ENCODE measurements at regions not wholly inside any gene's neighbourhood (a gene's known extent, or its start where the extent isn't known, plus 50 kb on each side); places are given as distances from the start of the nearest gene placed in this dataset.

GRCh38 chr1:239322369-239322768 lies 64.0 kb upstream of the CHRM3 start:
- DNase-seq (ENCODE audit: low spot score), result no peak
- Mint-ChIP-seq H3K9me3 (no peaks in the 10 kb centered on the region), H3K4me1 (ENCODE audit: low read depth) (no peaks in the 10 kb centered on the region), H3K4me3 (no peak overlapping the region), H3K27me3 (ENCODE audit: insufficient read depth) (no peaks in the 10 kb centered on the region), H3K27ac (no peak overlapping the region), H3K36me3 (ENCODE audit: low read depth) (no peaks in the 10 kb centered on the region)
- intact Hi-C loops (cut with micrococcal nuclease), result no loop called here

- Mint-ChIP-seq H3K9me3 (no peaks in the 10 kb centered on the region), H3K27ac (no peak overlapping the region), H3K4me1 (ENCODE audit: low read depth) (no peaks in the 10 kb centered on the region), H3K27me3 (ENCODE audit: insufficient read depth) (no peaks in the 10 kb centered on the region), H3K36me3 (ENCODE audit: low read depth) (no peaks in the 10 kb centered on the region), H3K4me3 (no peak overlapping the region)
- no peak for DNase-seq (ENCODE audit: low spot score)
- intact Hi-C loops (cut with micrococcal nuclease), result no loop called here
These were observed 64.5 kb upstream of the CHRM3 start for GRCh38 chr1:239321877-239322276.

- Mint-ChIP-seq H3K4me3 (no peak overlapping the region), H3K27me3 (ENCODE audit: insufficient read depth) (no peaks in the 10 kb centered on the region), H3K4me1 (ENCODE audit: low read depth) (no peaks in the 10 kb centered on the region), H3K9me3 (no peaks in the 10 kb centered on the region), H3K27ac (no peak overlapping the region), H3K36me3 (ENCODE audit: low read depth) (no peaks in the 10 kb centered on the region)
- no peak for DNase-seq (ENCODE audit: low spot score)
- intact Hi-C loops (cut with micrococcal nuclease), result no loop called here
These were observed 68.4 kb upstream of the CHRM3 start for GRCh38 chr1:239317948-239318347.

GRCh38 chr1:239315631-239316217 lies 70.6 kb upstream of the CHRM3 start:
- no peaks in the 10 kb centered on the region for H3K36me3 Mint-ChIP-seq (ENCODE audit: low read depth)

GRCh38 chr1:239311331-239311730 lies 75.0 kb upstream of the CHRM3 start:
- no peak overlapping the region for H3K27ac Mint-ChIP-seq
- DNase-seq (ENCODE audit: low spot score), result no peak
- no peaks in the 10 kb centered on the region for H3K9me3 Mint-ChIP-seq
- intact Hi-C loops (cut with micrococcal nuclease), result no loop called here
- H3K4me1 Mint-ChIP-seq (ENCODE audit: low read depth), result no peaks in the 10 kb centered on the region
- no peak overlapping the region for H3K4me3 Mint-ChIP-seq
- no peaks in the 10 kb centered on the region for H3K27me3 Mint-ChIP-seq (ENCODE audit: insufficient read depth)
- H3K36me3 Mint-ChIP-seq (ENCODE audit: low read depth), result no peaks in the 10 kb centered on the region

More at GRCh38 chr1:239315631-239316217, 70.6 kb upstream of the CHRM3 start:
- Mint-ChIP-seq H3K4me3 (no peak overlapping the region), H3K27me3 (ENCODE audit: insufficient read depth) (no peaks in the 10 kb centered on the region), H3K4me1 (ENCODE audit: low read depth) (no peaks in the 10 kb centered on the region), H3K27ac (no peak overlapping the region), H3K9me3 (no peaks in the 10 kb centered on the region)
- intact Hi-C loops (cut with micrococcal nuclease), result no loop called here
- DNase-seq (ENCODE audit: low spot score), result no peak

GRCh38 chr1:239308701-239309333 lies 77.6 kb upstream of the CHRM3 start:
- Mint-ChIP-seq H3K9me3 (no peaks in the 10 kb centered on the region), H3K27ac (no peak overlapping the region), H3K4me3 (no peak overlapping the region), H3K27me3 (ENCODE audit: insufficient read depth) (no peaks in the 10 kb centered on the region), H3K4me1 (ENCODE audit: low read depth) (no peaks in the 10 kb centered on the region), H3K36me3 (ENCODE audit: low read depth) (no peaks in the 10 kb centered on the region)
- DNase-seq (ENCODE audit: low spot score), result no peak
- intact Hi-C loops (cut with micrococcal nuclease), result loop anchor here (1.0 kb wide), 1 partner anchor 589 kb away; no protein-coding TSS in a partner anchor

GRCh38 chr1:239307886-239308285 lies 78.5 kb upstream of the CHRM3 start:
- Mint-ChIP-seq H3K4me3 (no peak overlapping the region), H3K27me3 (ENCODE audit: insufficient read depth) (no peaks in the 10 kb centered on the region), H3K9me3 (no peaks in the 10 kb centered on the region), H3K4me1 (ENCODE audit: low read depth) (no peaks in the 10 kb centered on the region), H3K27ac (no peak overlapping the region), H3K36me3 (ENCODE audit: low read depth) (no peaks in the 10 kb centered on the region)
- no peak for DNase-seq (ENCODE audit: low spot score)
- intact Hi-C loops (cut with micrococcal nuclease), result loop anchor here (1.0 kb wide), 1 partner anchor 590 kb away; no protein-coding TSS in a partner anchor

GRCh38 chr1:239306426-239306825 lies 79.9 kb upstream of the CHRM3 start:
- intact Hi-C loops (cut with micrococcal nuclease), result no loop called here
- no peaks in the 10 kb centered on the region for H3K27me3 Mint-ChIP-seq (ENCODE audit: insufficient read depth)

GRCh38 chr1:239303289-239303688 lies 83.1 kb upstream of the CHRM3 start:
- no peaks in the 10 kb centered on the region for H3K4me1 Mint-ChIP-seq (ENCODE audit: low read depth)
- H3K4me3 Mint-ChIP-seq, result no peak overlapping the region
- H3K27me3 Mint-ChIP-seq (ENCODE audit: insufficient read depth), result no peaks in the 10 kb centered on the region
- H3K9me3 Mint-ChIP-seq, result no peaks in the 10 kb centered on the region
- intact Hi-C loops (cut with micrococcal nuclease), result no loop called here
- no peak overlapping the region for H3K27ac Mint-ChIP-seq
- H3K36me3 Mint-ChIP-seq (ENCODE audit: low read depth), result no peaks in the 10 kb centered on the region
- DNase-seq (ENCODE audit: low spot score), result no peak

More at GRCh38 chr1:239306426-239306825, 79.9 kb upstream of the CHRM3 start:
- no peak overlapping the region for H3K4me3 Mint-ChIP-seq
- H3K4me1 Mint-ChIP-seq (ENCODE audit: low read depth), result no peaks in the 10 kb centered on the region
- no peaks in the 10 kb centered on the region for H3K9me3 Mint-ChIP-seq
- no peak for DNase-seq (ENCODE audit: low spot score)
- H3K27ac Mint-ChIP-seq, result no peak overlapping the region
- no peaks in the 10 kb centered on the region for H3K36me3 Mint-ChIP-seq (ENCODE audit: low read depth)

GRCh38 chr1:239302696-239303095 lies 83.7 kb upstream of the CHRM3 start:
- intact Hi-C loops (cut with micrococcal nuclease), result no loop called here
- DNase-seq (ENCODE audit: low spot score), result no peak
- Mint-ChIP-seq H3K27me3 (ENCODE audit: insufficient read depth) (no peaks in the 10 kb centered on the region), H3K4me1 (ENCODE audit: low read depth) (no peaks in the 10 kb centered on the region), H3K9me3 (no peaks in the 10 kb centered on the region), H3K36me3 (ENCODE audit: low read depth) (no peaks in the 10 kb centered on the region), H3K4me3 (no peak overlapping the region), H3K27ac (no peak overlapping the region)

GRCh38 chr1:239301251-239301650 lies 85.1 kb upstream of the CHRM3 start:
- no peaks in the 10 kb centered on the region for H3K9me3 Mint-ChIP-seq
- DNase-seq (ENCODE audit: low spot score), result no peak
- H3K4me1 Mint-ChIP-seq (ENCODE audit: low read depth), result no peaks in the 10 kb centered on the region
- H3K36me3 Mint-ChIP-seq (ENCODE audit: low read depth), result no peaks in the 10 kb centered on the region
- H3K27ac Mint-ChIP-seq, result no peak overlapping the region
- H3K4me3 Mint-ChIP-seq, result no peak overlapping the region
- no peaks in the 10 kb centered on the region for H3K27me3 Mint-ChIP-seq (ENCODE audit: insufficient read depth)
- intact Hi-C loops (cut with micrococcal nuclease), result no loop called here

- no peaks in the 10 kb centered on the region for H3K36me3 Mint-ChIP-seq (ENCODE audit: low read depth)
- H3K9me3 Mint-ChIP-seq, result no peaks in the 10 kb centered on the region
- DNase-seq (ENCODE audit: low spot score), result no peak
- H3K4me1 Mint-ChIP-seq (ENCODE audit: low read depth), result no peaks in the 10 kb centered on the region
- H3K4me3 Mint-ChIP-seq, result no peak overlapping the region
- H3K27me3 Mint-ChIP-seq (ENCODE audit: insufficient read depth), result no peaks in the 10 kb centered on the region
- no peak overlapping the region for H3K27ac Mint-ChIP-seq
- intact Hi-C loops (cut with micrococcal nuclease), result no loop called here
These were observed 88.5 kb upstream of the CHRM3 start for GRCh38 chr1:239297910-239298309.

GRCh38 chr1:239293350-239294110 lies 92.8 kb upstream of the CHRM3 start:
- H3K4me3 Mint-ChIP-seq, result no peak overlapping the region
- H3K27ac Mint-ChIP-seq, result no peak overlapping the region
- intact Hi-C loops (cut with micrococcal nuclease), result no loop called here
- DNase-seq (ENCODE audit: low spot score), result no peak
- peaks cover 2% of the 10 kb centered on the region for H3K27me3 Mint-ChIP-seq (ENCODE audit: insufficient read depth)
- no peaks in the 10 kb centered on the region for H3K9me3 Mint-ChIP-seq
- no peaks in the 10 kb centered on the region for H3K4me1 Mint-ChIP-seq (ENCODE audit: low read depth)
- H3K36me3 Mint-ChIP-seq (ENCODE audit: low read depth), result no peaks in the 10 kb centered on the region
